ENCODE measurements at regions not wholly inside any gene's neighbourhood (a gene's known extent, or its start where the extent isn't known, plus 50 kb on each side); places are given as distances from the start of the nearest gene placed in this dataset.

DNA sequence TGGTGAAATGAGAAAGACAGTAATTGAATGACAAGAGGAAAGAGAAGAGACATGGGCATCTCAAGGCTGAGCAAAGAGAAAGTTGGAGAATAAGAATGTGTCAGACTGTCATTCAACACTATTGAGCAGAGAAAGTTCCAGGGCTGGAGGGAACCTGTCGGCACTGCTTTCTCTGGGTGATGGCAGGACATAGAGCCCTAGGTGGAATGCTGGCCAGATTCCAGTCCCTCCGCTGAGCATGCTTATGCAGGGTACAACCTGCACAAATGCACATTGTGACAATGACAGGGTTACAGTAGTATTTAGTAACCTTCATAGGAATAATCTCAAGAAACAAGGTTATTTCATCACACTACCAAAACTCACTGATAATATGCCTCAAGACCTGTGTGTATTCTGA, 582.8 kb downstream of the ADCYAP1 start:
- TF ChIP-seq SIN3A (IDR thresholded peaks at IDR 0.05; ENCODE audit: borderline replicate concordance, low read depth, low read length): no peak
- TF ChIP-seq, protein P1, sequence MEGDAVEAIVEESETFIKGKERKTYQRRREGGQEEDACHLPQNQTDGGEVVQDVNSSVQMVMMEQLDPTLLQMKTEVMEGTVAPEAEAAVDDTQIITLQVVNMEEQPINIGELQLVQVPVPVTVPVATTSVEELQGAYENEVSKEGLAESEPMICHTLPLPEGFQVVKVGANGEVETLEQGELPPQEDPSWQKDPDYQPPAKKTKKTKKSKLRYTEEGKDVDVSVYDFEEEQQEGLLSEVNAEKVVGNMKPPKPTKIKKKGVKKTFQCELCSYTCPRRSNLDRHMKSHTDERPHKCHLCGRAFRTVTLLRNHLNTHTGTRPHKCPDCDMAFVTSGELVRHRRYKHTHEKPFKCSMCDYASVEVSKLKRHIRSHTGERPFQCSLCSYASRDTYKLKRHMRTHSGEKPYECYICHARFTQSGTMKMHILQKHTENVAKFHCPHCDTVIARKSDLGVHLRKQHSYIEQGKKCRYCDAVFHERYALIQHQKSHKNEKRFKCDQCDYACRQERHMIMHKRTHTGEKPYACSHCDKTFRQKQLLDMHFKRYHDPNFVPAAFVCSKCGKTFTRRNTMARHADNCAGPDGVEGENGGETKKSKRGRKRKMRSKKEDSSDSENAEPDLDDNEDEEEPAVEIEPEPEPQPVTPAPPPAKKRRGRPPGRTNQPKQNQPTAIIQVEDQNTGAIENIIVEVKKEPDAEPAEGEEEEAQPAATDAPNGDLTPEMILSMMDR (IDR thresholded peaks at IDR 0.05): no peak
- no peak for TF ChIP-seq TAF1 (IDR thresholded peaks at IDR 0.05; ENCODE audit: borderline replicate concordance, low read depth, low read length)
- no peak for TF ChIP-seq SMC3 (IDR thresholded peaks at IDR 0.05; ENCODE audit: low read depth, low read length)
- TF ChIP-seq EP300 (IDR thresholded peaks at IDR 0.05; ENCODE audit: borderline replicate concordance in 1 of 2, low read depth in 1 of 2, low read length in 1 of 2): no peak
- no peak for TF ChIP-seq YY1 (IDR thresholded peaks at IDR 0.05; ENCODE audit: low read depth)

Measured in SK-N-SH (cell line).